Body of pancreas (tissue), 4 donors: ENCODE measurements at regions not wholly inside any gene's neighbourhood (a gene's known extent, or its start where the extent isn't known, plus 50 kb on each side); places are given as distances from the start of the nearest gene placed in this dataset.

Experiments used
- POLR2A ChIP-seq, 3 donors: fragments of 450-650 bp; IDR thresholded peaks; one replicate each; pipeline ENCODE4 v1.6.1; 2016; ENCODE audit warnings: antibody characterized with exemption in 3 of 3, mild to moderate bottlenecking in 2 of 3
- TF ChIP-seq, protein P1 (sequence below), 7 experiments: fragments of 450-650 bp in 4 of 7; fragments of 200-600 bp in 3 of 7; sonication (generic) in 3 of 7; IDR thresholded peaks; one replicate each; pipeline ENCODE4 v1.5.1; 2016 to 2019; ENCODE audit warnings: antibody characterized with exemption in 7 of 7

DNA sequence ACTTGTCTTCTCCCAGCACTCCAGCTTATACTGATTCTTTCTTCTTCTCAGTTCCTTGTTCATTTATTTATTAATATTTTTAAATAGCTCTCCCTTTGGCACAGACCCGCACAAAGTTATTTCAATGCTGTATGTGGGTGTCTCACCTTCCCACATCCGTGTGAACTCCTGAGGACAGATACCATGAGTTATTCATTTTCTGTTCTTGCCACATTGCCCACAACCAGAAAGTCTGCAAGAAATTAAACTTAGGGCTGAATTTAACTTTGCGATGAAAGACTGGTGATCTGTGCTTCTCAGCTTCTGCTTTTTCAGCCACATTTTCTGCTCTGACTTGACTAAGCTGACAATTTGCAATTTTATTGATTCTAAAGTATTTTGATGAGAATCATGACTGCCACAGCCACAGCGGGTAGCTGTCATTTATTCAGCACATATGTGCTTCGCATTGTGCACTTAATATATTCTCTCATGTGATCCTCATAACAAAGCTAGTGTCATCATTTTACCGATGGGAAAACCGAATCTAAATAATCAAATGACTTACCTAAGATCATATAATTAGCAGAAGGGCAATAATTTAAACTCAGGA is 569.8 kb downstream of the EDEM1 start:
- TF ChIP-seq, protein P1, sequence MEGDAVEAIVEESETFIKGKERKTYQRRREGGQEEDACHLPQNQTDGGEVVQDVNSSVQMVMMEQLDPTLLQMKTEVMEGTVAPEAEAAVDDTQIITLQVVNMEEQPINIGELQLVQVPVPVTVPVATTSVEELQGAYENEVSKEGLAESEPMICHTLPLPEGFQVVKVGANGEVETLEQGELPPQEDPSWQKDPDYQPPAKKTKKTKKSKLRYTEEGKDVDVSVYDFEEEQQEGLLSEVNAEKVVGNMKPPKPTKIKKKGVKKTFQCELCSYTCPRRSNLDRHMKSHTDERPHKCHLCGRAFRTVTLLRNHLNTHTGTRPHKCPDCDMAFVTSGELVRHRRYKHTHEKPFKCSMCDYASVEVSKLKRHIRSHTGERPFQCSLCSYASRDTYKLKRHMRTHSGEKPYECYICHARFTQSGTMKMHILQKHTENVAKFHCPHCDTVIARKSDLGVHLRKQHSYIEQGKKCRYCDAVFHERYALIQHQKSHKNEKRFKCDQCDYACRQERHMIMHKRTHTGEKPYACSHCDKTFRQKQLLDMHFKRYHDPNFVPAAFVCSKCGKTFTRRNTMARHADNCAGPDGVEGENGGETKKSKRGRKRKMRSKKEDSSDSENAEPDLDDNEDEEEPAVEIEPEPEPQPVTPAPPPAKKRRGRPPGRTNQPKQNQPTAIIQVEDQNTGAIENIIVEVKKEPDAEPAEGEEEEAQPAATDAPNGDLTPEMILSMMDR (IDR thresholded peaks at IDR 0.05), result no peak
- no peak for TF ChIP-seq POLR2A (IDR thresholded peaks at IDR 0.05)
